ENCODE measurements at regions not wholly inside any gene's neighbourhood (a gene's known extent, or its start where the extent isn't known, plus 50 kb on each side); places are given as distances from the start of the nearest gene placed in this dataset.

- Histone ChIP-seq H3K4me3 (no peak overlapping the region), H3K4me1 (replicated peaks in 1 of 2) (no peaks in the 10 kb centered on the region), H3K27ac (no peak overlapping the region), H3K36me3 (replicated peaks in 1 of 2) (no peaks in the 10 kb centered on the region), H3K27me3 (no peaks in the 10 kb centered on the region), H3K9me3 (replicated peaks in 1 of 3) (no peaks in the 10 kb centered on the region)
- DNase-seq, result no peak
- intact Hi-C loops (cut with DNase I), result no loop called here
- no peak for TF ChIP-seq POLR2A (IDR thresholded peaks at IDR 0.05)
- TF ChIP-seq, protein P1, sequence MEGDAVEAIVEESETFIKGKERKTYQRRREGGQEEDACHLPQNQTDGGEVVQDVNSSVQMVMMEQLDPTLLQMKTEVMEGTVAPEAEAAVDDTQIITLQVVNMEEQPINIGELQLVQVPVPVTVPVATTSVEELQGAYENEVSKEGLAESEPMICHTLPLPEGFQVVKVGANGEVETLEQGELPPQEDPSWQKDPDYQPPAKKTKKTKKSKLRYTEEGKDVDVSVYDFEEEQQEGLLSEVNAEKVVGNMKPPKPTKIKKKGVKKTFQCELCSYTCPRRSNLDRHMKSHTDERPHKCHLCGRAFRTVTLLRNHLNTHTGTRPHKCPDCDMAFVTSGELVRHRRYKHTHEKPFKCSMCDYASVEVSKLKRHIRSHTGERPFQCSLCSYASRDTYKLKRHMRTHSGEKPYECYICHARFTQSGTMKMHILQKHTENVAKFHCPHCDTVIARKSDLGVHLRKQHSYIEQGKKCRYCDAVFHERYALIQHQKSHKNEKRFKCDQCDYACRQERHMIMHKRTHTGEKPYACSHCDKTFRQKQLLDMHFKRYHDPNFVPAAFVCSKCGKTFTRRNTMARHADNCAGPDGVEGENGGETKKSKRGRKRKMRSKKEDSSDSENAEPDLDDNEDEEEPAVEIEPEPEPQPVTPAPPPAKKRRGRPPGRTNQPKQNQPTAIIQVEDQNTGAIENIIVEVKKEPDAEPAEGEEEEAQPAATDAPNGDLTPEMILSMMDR (IDR thresholded peaks at IDR 0.05), result no peak
- WGBS, 4 donors, result 82 to 89% (median 85%) methylated on average over 8 of the region's 8 CpGs
Observed at GRCh38 chr20:34179637-34180360, 61.4 kb upstream of the ASIP start.

DNA sequence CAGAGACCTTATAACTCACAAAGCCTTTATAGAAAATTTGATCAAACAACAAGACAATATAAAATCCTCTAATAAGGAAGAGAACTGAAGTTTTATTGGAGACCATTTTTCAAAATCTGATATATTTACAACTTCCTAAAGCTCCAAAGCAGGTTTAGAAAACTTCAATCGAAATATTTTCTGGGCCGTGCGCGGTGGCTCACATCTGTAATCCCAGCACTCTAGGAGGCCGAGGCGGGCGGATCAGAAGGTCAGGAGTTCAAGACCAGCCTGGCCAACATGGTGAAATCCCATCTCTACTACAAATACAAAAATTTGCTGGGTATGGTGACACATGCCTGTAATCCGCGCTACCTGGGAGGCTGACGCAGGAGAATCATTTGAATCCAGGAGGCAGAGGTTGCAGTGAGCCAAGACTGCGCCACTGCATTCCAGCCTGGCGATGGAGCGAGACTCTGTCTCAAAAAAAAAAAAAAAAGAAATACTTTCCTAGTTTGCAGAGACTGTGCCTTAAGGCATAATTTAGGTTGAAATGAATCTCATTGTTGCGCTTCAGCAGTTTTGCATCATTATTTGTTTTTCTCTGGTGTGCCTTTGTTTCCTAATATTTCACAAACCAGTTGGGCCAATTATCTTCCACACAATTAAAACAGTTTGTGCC, 60.6 kb upstream of the ASIP start:
- WGBS, 4 donors, result 90 to 95% (median 93%) methylated on average over 14 of the region's 14 CpGs
- Histone ChIP-seq H3K36me3 (replicated peaks in 1 of 2) (no peaks in the 10 kb centered on the region), H3K27me3 (no peaks in the 10 kb centered on the region), H3K27ac (no peak overlapping the region), H3K4me1 (replicated peaks in 1 of 2) (no peaks in the 10 kb centered on the region), H3K4me3 (no peak overlapping the region), H3K9me3 (replicated peaks in 1 of 3) (no peaks in the 10 kb centered on the region)
- TF ChIP-seq, protein P1 (IDR thresholded peaks at IDR 0.05), result no peak
- no peak for TF ChIP-seq POLR2A (IDR thresholded peaks at IDR 0.05)
- intact Hi-C loops (cut with DNase I), result no loop called here
- DNase-seq, result no peak

GRCh38 chr20:34181484-34181883, 59.7 kb upstream of the ASIP start:
- TF ChIP-seq POLR2A (IDR thresholded peaks at IDR 0.05), result no peak
- TF ChIP-seq, protein P1 (IDR thresholded peaks at IDR 0.05), result no peak
- no peaks in the 10 kb centered on the region for H3K27me3 ChIP-seq
- H3K4me3 ChIP-seq, result no peak overlapping the region
- DNase-seq, result no peak
- no peaks in the 10 kb centered on the region for H3K9me3 ChIP-seq (replicated peaks in 1 of 3)
- no peaks in the 10 kb centered on the region for H3K36me3 ChIP-seq (replicated peaks in 1 of 2)
- intact Hi-C loops (cut with DNase I), result no loop called here
- no peak overlapping the region for H3K27ac ChIP-seq
- 79 to 96% (median 91%) methylated on average over 2 of the region's 2 CpGs for WGBS, 4 donors
- H3K4me1 ChIP-seq (replicated peaks in 1 of 2), result no peaks in the 10 kb centered on the region

DNA sequence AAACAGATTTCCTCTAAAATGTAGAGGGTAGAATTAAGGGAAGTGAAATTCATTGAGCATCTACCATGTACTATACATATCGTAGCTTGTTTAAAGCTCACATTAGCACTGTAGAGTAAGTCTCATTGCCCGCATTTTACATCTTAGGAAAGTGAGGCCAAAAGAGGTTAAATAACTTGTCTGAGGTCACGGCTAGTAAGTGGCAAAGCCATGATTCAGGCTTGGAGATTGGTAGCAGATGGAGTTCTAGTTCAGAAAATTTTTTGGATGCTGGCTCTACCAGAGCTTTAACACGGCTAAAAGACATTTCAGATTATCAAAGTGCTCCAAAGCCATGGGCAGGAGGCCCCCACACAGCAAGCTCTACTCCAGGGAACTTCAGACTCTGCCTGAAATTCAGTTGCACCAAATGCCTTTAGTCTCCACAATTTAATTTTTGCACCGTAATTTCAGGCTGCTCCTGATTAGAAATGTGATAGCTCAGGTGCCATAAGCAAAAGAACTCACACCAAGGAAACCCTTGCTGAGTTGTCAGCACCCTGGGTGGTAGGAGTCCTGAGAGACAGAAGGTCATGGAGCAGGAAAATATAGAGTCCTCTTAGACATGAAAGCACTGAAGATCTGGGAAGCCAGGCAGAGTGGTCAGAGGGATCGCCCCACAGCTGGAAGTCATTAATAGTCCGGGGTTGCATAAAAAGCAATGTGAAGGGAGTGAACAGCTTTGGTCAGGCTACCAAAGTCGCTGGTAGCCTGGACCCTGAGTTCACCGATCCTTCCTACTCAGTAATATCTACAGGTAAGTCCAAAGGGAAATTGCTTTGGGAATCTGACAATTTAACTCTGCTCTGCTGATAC, 55.2 kb upstream of the ASIP start:
- Histone ChIP-seq H3K9me3 (replicated peaks in 1 of 3) (no peaks in the 10 kb centered on the region), H3K36me3 (replicated peaks in 1 of 2) (no peaks in the 10 kb centered on the region), H3K4me1 (replicated peaks in 1 of 2) (no peaks in the 10 kb centered on the region), H3K27ac (no peak overlapping the region), H3K27me3 (no peaks in the 10 kb centered on the region), H3K4me3 (no peak overlapping the region)
- no peak for TF ChIP-seq POLR2A (IDR thresholded peaks at IDR 0.05)
- TF ChIP-seq, protein P1 (IDR thresholded peaks at IDR 0.05), result no peak
- no peak for DNase-seq
- WGBS, 4 donors, result 62 to 76% (median 75%) methylated on average over 9 of the region's 9 CpGs
- intact Hi-C loops (cut with DNase I), result no loop called here
